Uterus (tissue), 2 donors: ENCODE measurements at regions not wholly inside any gene's neighbourhood (a gene's known extent, or its start where the extent isn't known, plus 50 kb on each side); places are given as distances from the start of the nearest gene placed in this dataset.

ENCODE experiments used
- POLR2A ChIP-seq, 2 donors: fragments of 450-650 bp; IDR thresholded peaks; one replicate each; pipeline ENCODE4 v1.6.1; 2016; ENCODE audit warnings: antibody characterized with exemption in 2 of 2, mild to moderate bottlenecking in 1 of 2, moderate library complexity in 1 of 2
- TF ChIP-seq, protein P1 (sequence below), 4 experiments: fragments of 200-600 bp in 2 of 4; fragments of 450-650 bp in 2 of 4; sonication (generic) in 2 of 4; IDR thresholded peaks; one replicate each; pipeline ENCODE4 v1.5.1; 2016 to 2019; ENCODE audit warnings: antibody characterized with exemption in 4 of 4, mild to moderate bottlenecking in 2 of 4, moderate library complexity in 1 of 4

DNA sequence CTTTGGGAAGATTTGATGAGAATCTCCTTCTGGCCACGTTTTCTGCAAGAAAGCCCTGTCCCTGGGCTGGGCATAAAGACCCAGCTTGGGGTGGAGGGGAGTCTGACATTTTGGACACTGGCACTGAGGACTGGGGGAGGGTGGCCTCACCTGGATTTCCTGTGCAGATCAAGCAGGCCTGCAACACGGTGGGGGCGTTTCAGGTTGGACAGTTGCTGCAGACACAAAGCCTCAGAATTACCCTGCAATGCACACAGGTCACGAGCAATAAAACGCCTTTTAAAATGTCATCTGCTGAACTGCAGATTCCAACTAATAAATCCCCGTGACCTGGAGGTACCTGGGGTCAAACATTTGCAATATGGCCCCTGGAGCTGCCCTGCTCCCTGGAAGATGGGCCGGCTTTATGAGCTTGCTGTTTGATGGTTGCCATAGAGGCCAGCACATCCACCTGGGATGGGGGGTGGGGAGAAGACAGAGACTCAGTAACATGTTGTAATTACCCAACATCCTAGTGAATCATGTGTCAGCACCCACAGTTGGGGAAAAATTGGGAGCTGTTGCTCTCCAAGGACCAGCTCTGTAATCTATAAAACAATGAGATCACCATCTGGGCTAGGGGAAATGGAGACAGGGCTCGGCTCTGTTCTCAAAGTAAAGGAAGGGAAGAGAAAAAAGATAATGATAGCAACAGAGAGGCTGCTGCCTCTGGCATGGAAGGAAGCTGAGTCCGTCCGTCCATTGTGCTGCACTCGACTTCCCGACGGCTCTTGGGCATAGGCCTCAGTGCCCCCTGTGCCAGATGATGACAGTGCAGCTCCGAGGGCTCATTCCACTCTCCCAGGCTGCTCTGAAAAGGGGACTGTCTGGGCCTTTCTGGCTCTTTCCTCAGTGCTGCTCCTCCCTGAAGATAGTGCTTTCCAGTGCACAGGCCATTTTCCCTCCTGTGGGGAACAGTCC lies 340.3 kb downstream of the CYRIA start:
- TF ChIP-seq, protein P1, sequence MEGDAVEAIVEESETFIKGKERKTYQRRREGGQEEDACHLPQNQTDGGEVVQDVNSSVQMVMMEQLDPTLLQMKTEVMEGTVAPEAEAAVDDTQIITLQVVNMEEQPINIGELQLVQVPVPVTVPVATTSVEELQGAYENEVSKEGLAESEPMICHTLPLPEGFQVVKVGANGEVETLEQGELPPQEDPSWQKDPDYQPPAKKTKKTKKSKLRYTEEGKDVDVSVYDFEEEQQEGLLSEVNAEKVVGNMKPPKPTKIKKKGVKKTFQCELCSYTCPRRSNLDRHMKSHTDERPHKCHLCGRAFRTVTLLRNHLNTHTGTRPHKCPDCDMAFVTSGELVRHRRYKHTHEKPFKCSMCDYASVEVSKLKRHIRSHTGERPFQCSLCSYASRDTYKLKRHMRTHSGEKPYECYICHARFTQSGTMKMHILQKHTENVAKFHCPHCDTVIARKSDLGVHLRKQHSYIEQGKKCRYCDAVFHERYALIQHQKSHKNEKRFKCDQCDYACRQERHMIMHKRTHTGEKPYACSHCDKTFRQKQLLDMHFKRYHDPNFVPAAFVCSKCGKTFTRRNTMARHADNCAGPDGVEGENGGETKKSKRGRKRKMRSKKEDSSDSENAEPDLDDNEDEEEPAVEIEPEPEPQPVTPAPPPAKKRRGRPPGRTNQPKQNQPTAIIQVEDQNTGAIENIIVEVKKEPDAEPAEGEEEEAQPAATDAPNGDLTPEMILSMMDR (IDR thresholded peaks at IDR 0.05), result no peak
- no peak for TF ChIP-seq POLR2A (IDR thresholded peaks at IDR 0.05)
